ENCODE measurements at regions not wholly inside any gene's neighbourhood (a gene's known extent, or its start where the extent isn't known, plus 50 kb on each side); places are given as distances from the start of the nearest gene placed in this dataset.

DNA sequence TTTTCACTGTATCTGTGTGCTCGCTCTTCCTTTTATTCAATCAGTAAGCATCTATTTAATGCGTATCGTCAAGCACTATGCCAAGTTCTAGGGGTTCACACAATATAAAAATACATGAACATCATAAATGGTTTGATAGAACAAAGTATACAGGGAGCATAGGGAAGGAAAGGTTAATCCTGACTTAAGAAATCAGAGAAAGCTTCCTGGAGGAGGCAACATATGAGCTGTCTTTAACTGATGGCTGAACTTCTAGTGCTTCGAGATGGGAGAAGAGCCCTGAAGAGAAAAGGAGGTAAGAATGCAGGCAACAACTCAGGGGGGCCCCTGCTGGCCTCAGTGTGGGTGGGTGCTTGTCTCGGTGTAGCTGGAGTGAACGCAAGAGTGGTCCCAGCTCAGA, 63.6 kb upstream of the GALNT2 start:
- H3K27me3 ChIP-seq (ENCODE audit: insufficient read depth) = no peaks in the 10 kb centered on the region
- H2AFZ ChIP-seq (ENCODE audit: low read depth) = no peak overlapping the region
- TF ChIP-seq, protein P1, sequence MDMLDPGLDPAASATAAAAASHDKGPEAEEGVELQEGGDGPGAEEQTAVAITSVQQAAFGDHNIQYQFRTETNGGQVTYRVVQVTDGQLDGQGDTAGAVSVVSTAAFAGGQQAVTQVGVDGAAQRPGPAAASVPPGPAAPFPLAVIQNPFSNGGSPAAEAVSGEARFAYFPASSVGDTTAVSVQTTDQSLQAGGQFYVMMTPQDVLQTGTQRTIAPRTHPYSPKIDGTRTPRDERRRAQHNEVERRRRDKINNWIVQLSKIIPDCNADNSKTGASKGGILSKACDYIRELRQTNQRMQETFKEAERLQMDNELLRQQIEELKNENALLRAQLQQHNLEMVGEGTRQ (IDR thresholded peaks at IDR 0.05; ENCODE audit: borderline replicate concordance, low read depth, low read length) = no peak
- no peak for TF ChIP-seq EZH2phosphoT487 (IDR thresholded peaks at IDR 0.05; ENCODE audit: borderline replicate concordance, low read depth)
- no peak for TF ChIP-seq TAF1 (IDR thresholded peaks at IDR 0.05; ENCODE audit: borderline replicate concordance, low read depth, low read length)
- TF ChIP-seq EP300 (IDR thresholded peaks at IDR 0.05; ENCODE audit: borderline replicate concordance in 1 of 2, low read depth in 1 of 2, low read length in 1 of 2) = no peak
- no peak for TF ChIP-seq ELF1 (IDR thresholded peaks at IDR 0.05)
- TF ChIP-seq RXRA (IDR thresholded peaks at IDR 0.05; ENCODE audit: borderline replicate concordance, low read depth) = no peak
- TF ChIP-seq, protein P2, sequence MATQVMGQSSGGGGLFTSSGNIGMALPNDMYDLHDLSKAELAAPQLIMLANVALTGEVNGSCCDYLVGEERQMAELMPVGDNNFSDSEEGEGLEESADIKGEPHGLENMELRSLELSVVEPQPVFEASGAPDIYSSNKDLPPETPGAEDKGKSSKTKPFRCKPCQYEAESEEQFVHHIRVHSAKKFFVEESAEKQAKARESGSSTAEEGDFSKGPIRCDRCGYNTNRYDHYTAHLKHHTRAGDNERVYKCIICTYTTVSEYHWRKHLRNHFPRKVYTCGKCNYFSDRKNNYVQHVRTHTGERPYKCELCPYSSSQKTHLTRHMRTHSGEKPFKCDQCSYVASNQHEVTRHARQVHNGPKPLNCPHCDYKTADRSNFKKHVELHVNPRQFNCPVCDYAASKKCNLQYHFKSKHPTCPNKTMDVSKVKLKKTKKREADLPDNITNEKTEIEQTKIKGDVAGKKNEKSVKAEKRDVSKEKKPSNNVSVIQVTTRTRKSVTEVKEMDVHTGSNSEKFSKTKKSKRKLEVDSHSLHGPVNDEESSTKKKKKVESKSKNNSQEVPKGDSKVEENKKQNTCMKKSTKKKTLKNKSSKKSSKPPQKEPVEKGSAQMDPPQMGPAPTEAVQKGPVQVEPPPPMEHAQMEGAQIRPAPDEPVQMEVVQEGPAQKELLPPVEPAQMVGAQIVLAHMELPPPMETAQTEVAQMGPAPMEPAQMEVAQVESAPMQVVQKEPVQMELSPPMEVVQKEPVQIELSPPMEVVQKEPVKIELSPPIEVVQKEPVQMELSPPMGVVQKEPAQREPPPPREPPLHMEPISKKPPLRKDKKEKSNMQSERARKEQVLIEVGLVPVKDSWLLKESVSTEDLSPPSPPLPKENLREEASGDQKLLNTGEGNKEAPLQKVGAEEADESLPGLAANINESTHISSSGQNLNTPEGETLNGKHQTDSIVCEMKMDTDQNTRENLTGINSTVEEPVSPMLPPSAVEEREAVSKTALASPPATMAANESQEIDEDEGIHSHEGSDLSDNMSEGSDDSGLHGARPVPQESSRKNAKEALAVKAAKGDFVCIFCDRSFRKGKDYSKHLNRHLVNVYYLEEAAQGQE (IDR thresholded peaks at IDR 0.05; ENCODE audit: low read depth, low read length) = no peak
- TF ChIP-seq POLR2AphosphoS5 (IDR thresholded peaks at IDR 0.05; ENCODE audit: low read depth, low read length) = no peak
- TF ChIP-seq FOXJ3 (CRISPR knock-in tag; IDR thresholded peaks at IDR 0.05) = no peak
- TF ChIP-seq GABPA (IDR thresholded peaks at IDR 0.05; ENCODE audit: low read depth) = no peak
- no peak for TF ChIP-seq FOXM1 (IDR thresholded peaks at IDR 0.05; ENCODE audit: low read depth)
- no peaks in the 10 kb centered on the region for H3K9me2 ChIP-seq
- 68% methylated on average over 6 of the region's 6 CpGs for WGBS (ENCODE audit: low lambda C conversion rate)
- H3K36me3 ChIP-seq (replicated peaks in 1 of 2; ENCODE audit: control insufficient read depth in 1 of 2, insufficient read depth in 2 of 2, low read length in 1 of 2) = no peaks in the 10 kb centered on the region
- no peaks in the 10 kb centered on the region for H3F3A ChIP-seq (replicated peaks; ENCODE audit: insufficient read depth)
- no peak overlapping the region for H3K9ac ChIP-seq
- no peak overlapping the region for H3K4me2 ChIP-seq
- H3K4me1 ChIP-seq (ENCODE audit: control insufficient read depth in 1 of 2, insufficient read depth in 2 of 2, low read depth in 1 of 2, low read length in 1 of 2) = no peaks in the 10 kb centered on the region; a peak in 1 of 4 replicates
- H3K27ac ChIP-seq (ENCODE audit: low read depth in 2 of 2, low read length in 1 of 2) = no peak overlapping the region
- no peaks in the 10 kb centered on the region for H3K9me3 ChIP-seq
- no peaks in the 10 kb centered on the region for H4K20me1 ChIP-seq (ENCODE audit: insufficient read depth)
- POLR2A ChIA-PET = no interaction called here
- DNase-seq = no peak
- H3K79me2 ChIP-seq (ENCODE audit: insufficient read depth) = no peaks in the 10 kb centered on the region
- CTCF ChIA-PET = interaction anchor here (1.1 kb wide), 1 partner anchor 11 kb away, joined by 3 read pairs; no protein-coding TSS in a partner anchor
- H3K4me3 ChIP-seq (ENCODE audit: low read depth in 2 of 2, low read length in 1 of 2) = no peak overlapping the region

DNA sequence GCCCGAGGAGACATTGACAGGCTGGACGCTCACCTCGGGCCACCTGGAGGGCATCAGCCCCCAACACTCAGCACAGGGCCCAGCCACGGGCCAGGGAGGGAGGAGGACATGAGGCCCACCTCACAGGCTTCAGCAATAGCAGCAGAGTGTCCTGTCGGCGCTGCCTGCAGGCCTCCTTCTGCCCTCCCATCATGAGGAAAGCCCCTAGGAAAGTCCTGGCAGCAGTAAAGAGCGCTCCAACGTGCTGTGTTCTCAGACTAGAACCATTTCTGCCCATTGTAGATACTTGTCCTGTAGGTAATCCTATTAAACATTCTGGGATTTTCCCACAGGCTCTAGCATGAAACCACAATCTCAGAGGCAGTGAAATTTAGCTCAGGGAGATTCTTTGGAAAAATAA, 62.0 kb upstream of the GALNT2 start:
- H2AFZ ChIP-seq (ENCODE audit: low read depth) = no peak overlapping the region
- ChIA-PET CTCF (interaction anchor here (1.4 kb wide), 1 partner anchor 15 kb away, joined by 3 read pairs; no protein-coding TSS in a partner anchor), POLR2A (no interaction called here)
- TF ChIP-seq NRF1 (IDR thresholded peaks at IDR 0.05; ENCODE audit: low read depth, low read length) = no peak
- TF ChIP-seq, protein P3, sequence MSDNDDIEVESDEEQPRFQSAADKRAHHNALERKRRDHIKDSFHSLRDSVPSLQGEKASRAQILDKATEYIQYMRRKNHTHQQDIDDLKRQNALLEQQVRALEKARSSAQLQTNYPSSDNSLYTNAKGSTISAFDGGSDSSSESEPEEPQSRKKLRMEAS (IDR thresholded peaks at IDR 0.05; ENCODE audit: low read depth) = no peak
- no peak for TF ChIP-seq NFIC (IDR thresholded peaks at IDR 0.05; ENCODE audit: borderline replicate concordance)
- no peak for TF ChIP-seq FOSL2 (IDR thresholded peaks at IDR 0.05; ENCODE audit: borderline replicate concordance, low read depth)
- no peak for TF ChIP-seq EZH2phosphoT487 (IDR thresholded peaks at IDR 0.05; ENCODE audit: borderline replicate concordance, low read depth)
- no peak for TF ChIP-seq RAD21 (IDR thresholded peaks at IDR 0.05; ENCODE audit: low read length)
- TF ChIP-seq, protein P4, sequence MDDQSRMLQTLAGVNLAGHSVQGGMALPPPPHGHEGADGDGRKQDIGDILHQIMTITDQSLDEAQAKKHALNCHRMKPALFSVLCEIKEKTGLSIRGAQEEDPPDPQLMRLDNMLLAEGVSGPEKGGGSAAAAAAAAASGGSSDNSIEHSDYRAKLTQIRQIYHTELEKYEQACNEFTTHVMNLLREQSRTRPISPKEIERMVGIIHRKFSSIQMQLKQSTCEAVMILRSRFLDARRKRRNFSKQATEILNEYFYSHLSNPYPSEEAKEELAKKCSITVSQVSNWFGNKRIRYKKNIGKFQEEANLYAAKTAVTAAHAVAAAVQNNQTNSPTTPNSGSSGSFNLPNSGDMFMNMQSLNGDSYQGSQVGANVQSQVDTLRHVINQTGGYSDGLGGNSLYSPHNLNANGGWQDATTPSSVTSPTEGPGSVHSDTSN (IDR thresholded peaks at IDR 0.05) = no peak
- TF ChIP-seq MXI1 (IDR thresholded peaks at IDR 0.05; ENCODE audit: low read depth, low read length) = no peak
- TF ChIP-seq RFX5 (IDR thresholded peaks at IDR 0.05; ENCODE audit: low read length) = no peak
- TF ChIP-seq MEF2A (IDR thresholded peaks at IDR 0.05; ENCODE audit: borderline replicate concordance, low read depth) = no peak
- no peak for TF ChIP-seq TEAD4 (IDR thresholded peaks at IDR 0.05; ENCODE audit: borderline replicate concordance, insufficient read depth)
- TF ChIP-seq GABPA (IDR thresholded peaks at IDR 0.05; ENCODE audit: low read depth) = no peak
- TF ChIP-seq, protein P5, sequence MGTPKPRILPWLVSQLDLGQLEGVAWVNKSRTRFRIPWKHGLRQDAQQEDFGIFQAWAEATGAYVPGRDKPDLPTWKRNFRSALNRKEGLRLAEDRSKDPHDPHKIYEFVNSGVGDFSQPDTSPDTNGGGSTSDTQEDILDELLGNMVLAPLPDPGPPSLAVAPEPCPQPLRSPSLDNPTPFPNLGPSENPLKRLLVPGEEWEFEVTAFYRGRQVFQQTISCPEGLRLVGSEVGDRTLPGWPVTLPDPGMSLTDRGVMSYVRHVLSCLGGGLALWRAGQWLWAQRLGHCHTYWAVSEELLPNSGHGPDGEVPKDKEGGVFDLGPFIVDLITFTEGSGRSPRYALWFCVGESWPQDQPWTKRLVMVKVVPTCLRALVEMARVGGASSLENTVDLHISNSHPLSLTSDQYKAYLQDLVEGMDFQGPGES (IDR thresholded peaks at IDR 0.05; ENCODE audit: low read depth, low read length) = no peak
- TF ChIP-seq RXRA (IDR thresholded peaks at IDR 0.05; ENCODE audit: borderline replicate concordance, low read depth) = no peak
- no peaks in the 10 kb centered on the region for H3K36me3 ChIP-seq (replicated peaks in 1 of 2; ENCODE audit: control insufficient read depth in 1 of 2, insufficient read depth in 2 of 2, low read length in 1 of 2)
- no peak overlapping the region for H3K4me3 ChIP-seq (ENCODE audit: low read depth in 2 of 2, low read length in 1 of 2)
- no peaks in the 10 kb centered on the region for H4K20me1 ChIP-seq (ENCODE audit: insufficient read depth)
- no peaks in the 10 kb centered on the region for H3K9me2 ChIP-seq
- no peaks in the 10 kb centered on the region for H3K79me2 ChIP-seq (ENCODE audit: insufficient read depth)
- no peak overlapping the region for H3K4me2 ChIP-seq
- H3K27ac ChIP-seq (ENCODE audit: low read depth in 2 of 2, low read length in 1 of 2) = no peak overlapping the region
- WGBS (ENCODE audit: low lambda C conversion rate) = 35% methylated on average over 8 of the region's 8 CpGs
- H3K4me1 ChIP-seq (ENCODE audit: control insufficient read depth in 1 of 2, insufficient read depth in 2 of 2, low read depth in 1 of 2, low read length in 1 of 2) = no peaks in the 10 kb centered on the region; a peak in 1 of 4 replicates
- no peak for DNase-seq
- no peaks in the 10 kb centered on the region for H3F3A ChIP-seq (replicated peaks; ENCODE audit: insufficient read depth)
- H3K9ac ChIP-seq = no peak overlapping the region
- H3K9me3 ChIP-seq = no peaks in the 10 kb centered on the region
- no peaks in the 10 kb centered on the region for H3K27me3 ChIP-seq (ENCODE audit: insufficient read depth)

Measured in SK-N-SH (cell line).